A673 (cell line): ENCODE measurements at regions not wholly inside any gene's neighbourhood (a gene's known extent, or its start where the extent isn't known, plus 50 kb on each side); places are given as distances from the start of the nearest gene placed in this dataset.

Experiments
- CTCF ChIP-seq: fragments of 300-800, 200-600 bp; sonication (generic); conservative IDR thresholded peaks from 2 replicates; pipeline ENCODE4 v1.5.1; 2017; ENCODE audit warnings: low read depth, mild to moderate bottlenecking, antibody characterized with exemption, low read length, moderate library complexity, mixed read lengths
- EZH2 ChIP-seq: fragments of 200-600 bp; sonication (generic); IDR thresholded peaks from 2 replicates; pipeline ENCODE4 v1.6.1; 2017; ENCODE audit warnings: borderline replicate concordance, low read depth, mild to moderate bottlenecking, mixed read lengths, antibody characterized with exemption, low read length; ENCODE audit not compliant: poor library complexity, severe bottlenecking

GRCh38 chr2:186918495-186918894 lies 69.5 kb upstream of the ZSWIM2 start:
- TF ChIP-seq CTCF (no peak), EZH2 (no peak)
